Right cardiac atrium (tissue), 5 donors: ENCODE measurements at regions not wholly inside any gene's neighbourhood (a gene's known extent, or its start where the extent isn't known, plus 50 kb on each side); places are given as distances from the start of the nearest gene placed in this dataset.

Experiments used
- ATAC-seq, 2 donors: fragments of 200-7000 bp; cut with Tn5 transposase; one replicate each; pipeline versions ENCODE4 v1.8.0 to v1.9.1; 2020; ENCODE audit warnings: moderate library complexity in 2 of 2, mild to moderate bottlenecking in 1 of 2
- DNase-seq, 3 donors: peaks; one replicate each; pipeline ENCODE4 v3.0.0-alpha.2; 2020
- H3K27ac ChIP-seq: one replicate; pipeline ENCODE4 v1.5.1; 2013; ENCODE audit warnings: mild to moderate bottlenecking, low read length, control low read depth, moderate library complexity
- H3K27me3 ChIP-seq: one replicate; pipeline ENCODE4 v1.6.1; 2013; ENCODE audit not compliant: control insufficient read depth, insufficient read depth
- H3K4me1 ChIP-seq: one replicate; pipeline ENCODE4 v1.6.1; 2013; ENCODE audit warnings: low read length; ENCODE audit not compliant: control insufficient read depth, insufficient read depth
- H3K4me3 ChIP-seq: one replicate; pipeline ENCODE4 v1.5.1; 2013; ENCODE audit warnings: low read length, control low read depth
- H3K9me3 ChIP-seq: one replicate; pipeline ENCODE4 v1.6.1; 2013; ENCODE audit warnings: low read length; ENCODE audit not compliant: control insufficient read depth
- WGBS: extraction: QIAGEN DNeasy Blood & Tissue Kit; methylation state at CpG from one replicate; pipeline ENCODE4 v1.1.7; 2013; 5-methylcytosine and 5-hydroxymethylcytosine counted together
- intact Hi-C, 4 donors: fragments of 100-400 bp; cut with DNase I; formaldehyde crosslinking; loops; one replicate each; pipeline versions ENCODE4 v1.11.0 to v1.14.0; 2022 to 2023
- donor health status: healthy with polysubstance abuse.
- donor health status: DM: no; HTN: yes; CAD: no.
- donor health status: DM: no; HTN: no; CAD: no.
- donor health status: DM: no; HTN: yes; CAD: no; lungs with severe emphysema.
- donor health status: DM: yes; HTN: yes; CAD: no.

GRCh38 chr4:57689693-57690205 is 579.6 kb upstream of the IGFBP7 start:
- no peaks in the 10 kb centered on the region for H3K27me3 ChIP-seq
- WGBS: 48% methylated on average over 2 of the region's 2 CpGs
- no peak for ATAC-seq
- H3K4me1 ChIP-seq: no peaks in the 10 kb centered on the region
- H3K9me3 ChIP-seq: no peaks in the 10 kb centered on the region
- H3K4me3 ChIP-seq: no peak overlapping the region
- intact Hi-C loops: no loop called here
- H3K27ac ChIP-seq: no peak overlapping the region
- DNase-seq: no peak

DNA sequence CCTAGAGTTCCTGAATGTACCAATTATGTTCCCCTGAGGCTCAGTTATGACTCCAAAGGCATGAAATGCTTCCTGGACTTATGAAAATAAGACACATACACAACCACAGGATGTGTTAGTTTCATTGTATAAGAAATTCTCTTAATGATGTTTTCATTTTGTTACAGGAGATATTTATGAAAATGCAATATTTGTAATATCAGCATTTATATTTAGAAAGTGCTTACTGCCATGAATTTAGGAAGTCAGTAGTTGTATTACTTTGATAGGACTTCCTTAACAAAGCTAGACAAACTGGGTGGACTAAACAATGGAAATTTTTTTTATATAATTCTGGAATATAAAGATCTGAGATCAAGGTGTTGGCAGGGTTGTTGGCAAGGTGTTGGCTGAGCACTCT is 572.1 kb upstream of the IGFBP7 start:
- no peak for ATAC-seq
- no peak overlapping the region for H3K4me3 ChIP-seq
- no peak overlapping the region for H3K27ac ChIP-seq
- intact Hi-C loops: no loop called here
- no peaks in the 10 kb centered on the region for H3K9me3 ChIP-seq
- H3K27me3 ChIP-seq: no peaks in the 10 kb centered on the region
- no peak for DNase-seq
- H3K4me1 ChIP-seq: no peaks in the 10 kb centered on the region

- Histone ChIP-seq H3K4me3 (no peak overlapping the region), H3K27ac (no peak overlapping the region), H3K27me3 (no peaks in the 10 kb centered on the region), H3K4me1 (no peaks in the 10 kb centered on the region), H3K9me3 (no peaks in the 10 kb centered on the region)
- no peak for DNase-seq
- intact Hi-C loops: no loop called here
- 85% methylated on average over 7 of the region's 7 CpGs for WGBS
- ATAC-seq: no peak
Observed at GRCh38 chr4:57679969-57680368, 569.8 kb upstream of the IGFBP7 start.

DNA sequence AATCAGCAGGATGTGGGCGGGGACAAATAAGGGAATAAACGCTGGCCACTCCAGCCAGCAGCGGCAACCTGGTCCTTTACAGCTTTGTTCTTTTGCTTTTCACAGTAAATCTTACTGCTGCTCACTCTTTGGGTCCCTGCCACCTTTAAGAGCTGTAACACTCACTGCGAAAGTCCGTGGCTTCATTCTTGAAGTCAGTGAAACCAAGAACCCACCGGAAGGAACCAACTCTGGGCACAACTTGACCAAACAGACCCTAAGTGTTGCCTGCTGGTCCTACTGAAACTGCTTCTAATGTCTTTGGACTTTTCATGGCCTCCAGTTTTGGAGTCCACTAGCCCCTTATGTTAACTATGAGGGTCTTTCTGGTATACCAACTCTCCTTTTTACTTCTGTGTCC is 566.2 kb upstream of the IGFBP7 start:
- Histone ChIP-seq H3K9me3 (no peaks in the 10 kb centered on the region), H3K4me3 (no peak overlapping the region), H3K27ac (no peak overlapping the region), H3K4me1 (no peaks in the 10 kb centered on the region), H3K27me3 (no peaks in the 10 kb centered on the region)
- DNase-seq: no peak
- 91% methylated on average over 6 of the region's 6 CpGs for WGBS
- intact Hi-C loops: no loop called here
- no peak for ATAC-seq

- no peak overlapping the region for H3K4me3 ChIP-seq
Observed at GRCh38 chr4:57672846-57673433, 562.8 kb upstream of the IGFBP7 start.

DNA sequence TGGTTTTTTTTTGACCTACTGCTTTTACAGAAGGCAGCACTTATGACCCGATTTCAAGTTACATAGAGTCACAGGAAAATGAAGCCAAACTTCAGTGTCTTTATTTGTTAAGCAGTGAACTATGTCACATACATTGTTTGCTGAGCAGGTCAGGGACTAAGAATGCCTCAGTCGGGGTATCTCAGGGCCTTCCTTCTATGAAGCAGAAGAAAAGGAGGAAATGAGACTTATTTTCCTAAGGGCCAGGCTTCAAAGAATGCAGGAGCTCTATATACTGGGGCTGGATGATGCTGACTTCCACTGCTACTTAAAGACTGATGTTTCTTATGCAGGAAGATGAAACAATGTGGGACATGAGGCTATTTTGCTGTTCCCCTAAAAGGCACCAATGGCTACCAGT is 558.4 kb upstream of the IGFBP7 start:
- intact Hi-C loops: no loop called here
- H3K4me1 ChIP-seq: no peaks in the 10 kb centered on the region
- H3K27me3 ChIP-seq: no peaks in the 10 kb centered on the region
- DNase-seq (no peak), ATAC-seq (no peak)
- no peaks in the 10 kb centered on the region for H3K9me3 ChIP-seq
- no peak overlapping the region for H3K27ac ChIP-seq
- H3K4me3 ChIP-seq: no peak overlapping the region
- 46% methylated on average over 2 of the region's 2 CpGs for WGBS

More at GRCh38 chr4:57672846-57673433, 562.8 kb upstream of the IGFBP7 start:
- Histone ChIP-seq H3K9me3 (no peaks in the 10 kb centered on the region), H3K4me1 (no peaks in the 10 kb centered on the region), H3K27me3 (no peaks in the 10 kb centered on the region), H3K27ac (no peak overlapping the region)
- ATAC-seq: no peak
- intact Hi-C loops: no loop called here
- DNase-seq: no peak
- WGBS: 75% methylated on average over 2 of the region's 2 CpGs

GRCh38 chr4:57665806-57666205 is 555.6 kb upstream of the IGFBP7 start:
- ATAC-seq (no peak), DNase-seq (no peak)
- intact Hi-C loops: no loop called here
- 50% methylated on average over 3 of the region's 3 CpGs for WGBS
- Histone ChIP-seq H3K27me3 (no peaks in the 10 kb centered on the region), H3K9me3 (no peaks in the 10 kb centered on the region), H3K27ac (no peak overlapping the region), H3K4me3 (no peak overlapping the region), H3K4me1 (no peaks in the 10 kb centered on the region)

DNA sequence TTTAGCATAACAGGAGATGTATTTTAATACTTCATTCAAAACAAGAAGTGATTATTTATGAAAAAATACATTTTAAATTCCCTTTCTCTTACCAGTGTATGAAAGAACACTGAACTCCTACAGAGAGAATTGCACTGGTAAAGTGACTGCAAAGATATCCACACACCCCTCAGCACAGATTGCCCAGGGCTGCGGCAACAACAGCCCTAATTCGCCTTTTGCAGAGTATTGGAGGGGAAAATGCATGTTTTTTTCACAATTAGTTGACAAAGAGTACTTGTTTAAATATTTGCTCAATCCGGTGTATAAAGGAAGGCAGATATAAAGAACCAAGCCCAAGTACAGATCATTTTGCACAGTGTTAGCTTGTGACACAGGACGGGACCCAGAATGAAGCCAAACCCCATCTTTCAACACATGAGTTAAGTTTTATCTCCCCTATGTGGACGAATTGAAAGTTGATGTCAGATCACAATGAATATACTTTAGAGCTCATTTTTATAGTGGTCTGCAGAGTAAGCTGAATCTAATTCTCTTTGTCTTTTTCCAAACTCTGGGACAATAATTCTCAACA is 551.4 kb upstream of the IGFBP7 start:
- Histone ChIP-seq H3K4me1 (no peaks in the 10 kb centered on the region), H3K27ac (no peak overlapping the region), H3K9me3 (no peaks in the 10 kb centered on the region), H3K4me3 (no peak overlapping the region), H3K27me3 (no peaks in the 10 kb centered on the region)
- ATAC-seq: no peak
- intact Hi-C loops: no loop called here
- 52% methylated on average over 5 of the region's 5 CpGs for WGBS
- DNase-seq: no peak

DNA sequence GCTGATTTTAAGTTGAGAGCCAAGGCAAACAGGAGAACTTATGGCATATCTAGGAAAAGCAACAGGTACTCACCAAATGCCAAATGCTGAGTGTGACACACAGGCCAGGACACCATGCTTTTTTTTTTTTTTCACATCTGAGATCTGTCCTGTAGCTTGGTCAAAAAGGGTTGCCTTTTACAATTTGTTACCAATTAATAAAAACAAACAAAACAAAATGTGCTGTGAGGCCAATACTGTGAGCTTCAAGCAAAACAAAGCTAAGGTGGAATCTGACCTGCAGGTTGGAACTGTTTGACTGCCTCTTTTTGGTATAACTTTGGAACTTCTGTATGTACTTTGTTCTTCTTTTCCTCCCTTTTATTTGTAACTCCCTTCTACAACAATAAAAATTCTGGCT is 548.5 kb upstream of the IGFBP7 start:
- H3K4me3 ChIP-seq: no peak overlapping the region
- H3K4me1 ChIP-seq: no peaks in the 10 kb centered on the region
- no peaks in the 10 kb centered on the region for H3K9me3 ChIP-seq
- H3K27ac ChIP-seq: no peak overlapping the region
- DNase-seq: no peak
- intact Hi-C loops: no loop called here
- H3K27me3 ChIP-seq: no peaks in the 10 kb centered on the region
- no peak for ATAC-seq

- no peaks in the 10 kb centered on the region for H3K27me3 ChIP-seq
- ATAC-seq (no peak), DNase-seq (no peak)
- no peaks in the 10 kb centered on the region for H3K4me1 ChIP-seq
- H3K27ac ChIP-seq: no peak overlapping the region
- no peaks in the 10 kb centered on the region for H3K9me3 ChIP-seq
- WGBS: 52% methylated on average over 3 of the region's 3 CpGs
- no peak overlapping the region for H3K4me3 ChIP-seq
- intact Hi-C loops: no loop called here
Observed at GRCh38 chr4:57658188-57658587, 548.0 kb upstream of the IGFBP7 start.

GRCh38 chr4:57655342-57655741 is 545.2 kb upstream of the IGFBP7 start:
- H3K27me3 ChIP-seq: no peaks in the 10 kb centered on the region
- no peaks in the 10 kb centered on the region for H3K9me3 ChIP-seq
- WGBS: 76% methylated on average over 1 of the region's 1 CpG
- H3K27ac ChIP-seq: no peak overlapping the region
- no peak for DNase-seq
- no peak for ATAC-seq
- H3K4me3 ChIP-seq: no peak overlapping the region
- no peaks in the 10 kb centered on the region for H3K4me1 ChIP-seq
- intact Hi-C loops: no loop called here

- intact Hi-C loops: no loop called here
- WGBS: 64% methylated on average over 2 of the region's 2 CpGs
- no peak overlapping the region for H3K4me3 ChIP-seq
- no peaks in the 10 kb centered on the region for H3K9me3 ChIP-seq
- no peaks in the 10 kb centered on the region for H3K4me1 ChIP-seq
- no peak overlapping the region for H3K27ac ChIP-seq
- no peaks in the 10 kb centered on the region for H3K27me3 ChIP-seq
- DNase-seq: no peak
- no peak for ATAC-seq
Observed at GRCh38 chr4:57652779-57653178, 542.6 kb upstream of the IGFBP7 start.
